Limb (tissue), 2 donors: ENCODE measurements at regions not wholly inside any gene's neighbourhood (a gene's known extent, or its start where the extent isn't known, plus 50 kb on each side); places are given as distances from the start of the nearest gene placed in this dataset.
"Not testable (repeated sequence)": the region's sequence is repeated elsewhere in the genome, so short reads cannot be mapped to it uniquely, and the experiment has no call there.

Experiments used
- DNase-seq, 2 donors: peaks; one replicate each; pipeline ENCODE4 v3.0.0-alpha.2; 2016; ENCODE audit errors: extremely low spot score in 2 of 2

GRCh38 chr5:82901281-82901888 lies 175.8 kb downstream of the TMEM167A start:
- DNase-seq = no peak

- no peak for DNase-seq
Observed at GRCh38 chr5:82894716-82895115, 182.5 kb downstream of the TMEM167A start.

- no peak for DNase-seq
Observed at GRCh38 chr5:82889088-82889487, 188.1 kb downstream of the TMEM167A start.

DNA sequence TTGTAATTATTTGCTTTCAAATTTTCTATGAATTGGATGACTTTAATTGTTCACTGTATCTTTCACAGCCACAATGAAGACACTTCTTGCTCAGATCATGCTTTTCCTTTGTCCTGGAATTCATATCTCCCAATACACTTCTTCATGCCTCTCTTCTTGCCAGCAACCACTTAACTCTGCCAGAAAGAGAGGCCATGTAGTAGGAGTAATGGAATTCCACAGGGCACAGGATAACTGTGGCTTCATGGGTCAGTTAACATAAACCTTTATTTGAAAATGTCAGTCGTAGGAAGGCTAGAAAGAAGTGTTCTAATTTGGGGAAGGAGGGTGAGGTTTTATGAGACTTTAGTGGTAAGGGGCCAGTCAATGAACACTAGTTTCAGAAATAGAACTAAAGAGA lies 190.3 kb downstream of the TMEM167A start:
- no peak for DNase-seq

GRCh38 chr5:82885627-82886389 lies 191.4 kb downstream of the TMEM167A start:
- DNase-seq = no peak

- DNase-seq = no peak
Observed at GRCh38 chr5:82884821-82885471, 192.2 kb downstream of the TMEM167A start.

DNA sequence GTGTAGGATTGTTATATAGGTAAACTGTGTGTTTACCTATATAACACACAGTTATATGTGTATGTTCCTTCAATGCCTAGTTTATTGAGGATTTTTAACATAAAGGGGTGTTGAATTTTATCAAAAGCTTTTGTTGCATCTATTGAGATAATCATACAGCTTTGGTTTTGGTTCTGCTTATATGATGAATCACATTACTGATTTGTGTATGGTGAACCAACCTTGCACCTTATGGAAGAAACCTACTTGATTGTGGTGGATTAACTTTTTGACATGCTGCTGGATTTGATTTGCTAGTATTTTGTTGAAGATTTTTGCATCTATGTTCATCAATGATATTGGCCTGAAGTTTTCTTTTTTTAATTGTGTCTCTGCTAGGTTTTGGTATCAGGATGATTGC lies 194.9 kb downstream of the TMEM167A start:
- no peak for DNase-seq

DNA sequence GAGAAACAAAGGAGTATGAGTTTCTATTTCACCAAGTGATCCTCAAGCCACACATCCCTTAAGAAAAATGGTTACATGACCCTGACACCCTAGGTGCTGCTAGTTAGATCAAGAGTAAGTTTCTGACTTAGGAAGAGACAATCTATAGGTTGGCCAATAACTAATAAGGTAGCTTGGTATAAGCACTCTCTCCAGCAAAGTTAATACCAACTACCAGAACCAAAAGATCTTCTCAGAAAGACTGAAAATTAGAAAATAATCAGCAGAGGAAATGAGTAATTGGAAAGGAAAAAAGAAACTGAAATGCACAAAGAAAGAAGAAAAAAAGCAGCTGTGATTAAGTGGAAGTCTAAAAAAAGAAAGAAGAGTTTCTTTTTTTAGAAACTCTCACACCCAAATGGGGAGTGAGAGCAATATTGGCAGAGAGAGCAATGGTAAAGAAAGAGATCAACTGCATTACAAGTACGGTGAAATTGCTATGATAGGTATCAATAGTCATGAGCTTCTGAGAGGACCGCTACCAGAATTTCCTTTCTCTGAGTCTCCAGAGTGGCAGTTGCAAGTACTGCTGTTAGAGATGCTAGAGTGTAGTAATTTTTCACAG lies 195.5 kb downstream of the TMEM167A start:
- no peak for DNase-seq

DNA sequence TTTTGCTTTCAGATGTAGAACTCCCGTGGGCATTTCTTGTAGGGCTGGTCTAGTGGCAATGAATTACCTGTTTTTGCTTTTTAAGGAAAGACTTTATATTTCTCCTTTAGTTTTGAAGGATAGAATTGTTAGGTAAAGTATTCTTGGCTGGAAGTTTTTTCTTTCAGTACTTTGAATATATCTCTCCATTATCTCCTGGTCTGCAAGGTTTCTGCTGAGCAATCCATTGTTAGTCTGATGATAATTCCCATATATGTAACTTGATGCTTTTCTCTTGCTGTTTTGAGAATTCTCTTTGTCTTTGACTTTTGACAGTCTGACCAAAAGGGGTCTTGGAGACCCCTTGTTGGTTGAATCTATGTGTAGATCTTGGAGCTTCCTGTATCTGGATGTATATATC lies 198.1 kb downstream of the TMEM167A start:
- no peak for DNase-seq

- DNase-seq = no peak
Observed at GRCh38 chr5:82873452-82873851, 203.7 kb downstream of the TMEM167A start.

- DNase-seq = not testable (repeated sequence)
Observed at GRCh38 chr5:82872321-82873288, 204.6 kb downstream of the TMEM167A start.

DNA sequence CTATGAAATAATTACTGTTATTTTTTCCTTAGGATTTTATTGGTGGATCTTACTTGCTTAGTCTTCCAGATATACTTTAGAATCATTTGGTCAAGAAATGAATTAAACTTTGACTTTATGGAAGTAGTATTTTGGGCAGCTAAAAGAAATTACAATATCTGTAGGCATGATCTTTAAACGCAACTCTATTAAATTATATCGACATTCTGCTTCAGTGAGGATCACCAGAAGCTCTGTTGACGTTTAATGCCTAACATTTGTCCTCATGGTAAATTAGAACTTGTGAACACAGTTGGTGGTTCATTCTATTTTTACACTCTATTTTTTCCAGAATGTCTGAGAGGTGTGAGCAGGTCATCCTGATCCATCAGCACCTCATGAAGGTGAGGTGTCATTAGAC lies 211.6 kb downstream of the TMEM167A start:
- DNase-seq = no peak

DNA sequence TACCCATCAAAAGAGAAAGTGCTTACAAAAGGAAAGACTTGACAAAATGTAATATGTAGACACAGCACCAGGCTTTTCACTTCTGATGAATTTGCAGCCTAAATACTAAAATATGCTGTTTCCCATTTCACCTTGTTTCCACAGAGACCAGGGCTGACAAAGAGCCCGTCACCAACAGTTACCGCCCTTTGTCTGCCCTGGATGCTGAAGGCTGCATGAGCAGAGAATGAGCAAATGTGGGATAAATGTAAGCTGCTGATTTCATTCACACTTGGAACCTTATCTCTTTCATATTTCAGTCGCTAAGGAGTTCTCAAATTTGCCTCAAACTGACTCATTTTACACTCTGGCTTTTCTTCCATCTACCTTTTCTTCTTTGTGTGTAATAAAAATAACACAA lies 213.9 kb downstream of the TMEM167A start:
- DNase-seq = no peak

DNA sequence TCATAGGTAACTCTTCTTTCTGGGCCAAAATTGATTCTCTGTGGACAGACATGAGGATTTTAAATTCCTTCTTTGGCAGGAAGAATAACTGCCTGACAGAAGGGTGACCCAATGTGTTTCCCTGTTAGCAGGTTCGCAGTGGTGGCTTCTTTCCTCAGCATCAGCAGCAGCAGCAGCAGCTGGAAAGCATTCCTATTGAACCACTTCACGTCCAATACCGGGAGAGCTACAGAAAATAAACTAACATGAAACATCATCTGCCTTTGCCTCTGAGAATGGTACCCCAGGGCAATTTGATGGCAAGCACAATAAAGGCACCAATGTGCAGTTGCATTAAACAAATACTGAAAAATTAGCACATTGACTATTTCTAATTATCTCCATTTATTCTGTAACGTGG lies 214.5 kb downstream of the TMEM167A start:
- no peak for DNase-seq

DNA sequence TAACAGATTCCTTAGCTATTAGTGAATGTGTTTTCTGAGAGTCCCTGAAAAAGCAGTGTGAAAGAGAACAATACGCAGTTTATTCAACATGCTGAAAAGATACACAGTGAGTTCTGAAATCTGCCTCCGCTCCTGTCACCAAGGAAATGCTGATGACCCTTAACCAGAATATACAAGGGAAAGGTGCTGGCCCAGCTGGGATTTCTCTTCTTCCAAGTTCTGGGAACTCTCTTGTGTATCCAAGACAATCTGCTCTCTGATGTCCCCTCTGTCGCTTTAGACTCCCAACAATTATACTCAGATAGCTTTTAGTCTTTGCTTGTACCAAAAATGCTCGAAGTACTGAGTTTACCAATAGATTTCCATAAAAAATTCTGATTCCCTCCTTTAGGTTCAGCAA lies 214.9 kb downstream of the TMEM167A start:
- no peak for DNase-seq

DNA sequence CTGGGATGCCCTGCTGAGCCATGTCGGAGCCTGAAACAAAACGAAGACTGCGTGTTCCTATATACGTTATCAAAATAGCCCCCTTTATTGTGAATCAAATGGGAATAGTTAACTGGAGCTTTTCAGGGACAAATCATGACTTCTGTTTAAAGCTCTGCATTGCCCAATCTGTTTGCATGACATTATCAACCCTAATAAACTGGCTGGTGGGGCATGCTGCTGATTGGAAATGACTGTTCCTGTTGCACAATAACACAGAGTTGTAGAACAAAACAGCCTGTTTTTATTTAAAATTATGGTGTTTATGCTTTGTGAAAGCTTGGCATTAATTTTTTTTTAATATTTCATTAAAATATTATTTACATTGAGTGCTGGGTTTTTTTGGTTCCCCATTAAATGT lies 215.5 kb downstream of the TMEM167A start:
- no peak for DNase-seq

DNA sequence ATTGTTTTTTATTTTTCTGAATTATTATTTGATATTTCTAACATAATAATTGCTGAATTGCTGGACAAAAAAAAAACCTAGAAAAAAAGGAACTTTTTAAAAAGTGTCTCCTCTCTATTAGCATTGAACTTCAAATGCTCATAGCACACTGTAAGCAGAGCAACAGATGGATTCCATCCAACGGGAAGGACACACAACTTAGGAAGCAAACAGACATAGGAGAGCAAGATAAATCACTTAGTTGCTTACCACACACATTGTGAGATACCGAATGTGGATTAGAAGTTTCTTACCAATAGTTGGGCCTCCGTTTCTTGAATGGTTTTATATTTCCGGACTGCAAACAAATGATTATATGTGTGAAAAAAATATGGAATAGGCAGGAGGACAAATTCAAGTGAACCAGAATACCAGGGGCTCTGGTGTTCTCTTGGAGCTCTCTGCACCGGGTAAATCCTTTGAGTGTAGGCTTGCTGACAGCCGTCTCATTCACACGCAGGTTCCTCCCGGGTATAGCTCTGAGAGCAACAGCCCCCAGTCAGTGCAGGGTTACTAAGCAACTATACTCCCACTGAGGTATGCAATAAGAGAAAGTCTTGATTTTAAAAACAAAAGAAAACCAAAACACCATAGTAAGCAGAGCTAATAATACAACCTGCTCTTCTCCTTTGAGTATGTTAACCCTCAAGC lies 217.6 kb downstream of the TMEM167A start:
- DNase-seq = no peak

- no peak for DNase-seq
Observed at GRCh38 chr5:82858151-82859025, 218.8 kb downstream of the TMEM167A start.

DNA sequence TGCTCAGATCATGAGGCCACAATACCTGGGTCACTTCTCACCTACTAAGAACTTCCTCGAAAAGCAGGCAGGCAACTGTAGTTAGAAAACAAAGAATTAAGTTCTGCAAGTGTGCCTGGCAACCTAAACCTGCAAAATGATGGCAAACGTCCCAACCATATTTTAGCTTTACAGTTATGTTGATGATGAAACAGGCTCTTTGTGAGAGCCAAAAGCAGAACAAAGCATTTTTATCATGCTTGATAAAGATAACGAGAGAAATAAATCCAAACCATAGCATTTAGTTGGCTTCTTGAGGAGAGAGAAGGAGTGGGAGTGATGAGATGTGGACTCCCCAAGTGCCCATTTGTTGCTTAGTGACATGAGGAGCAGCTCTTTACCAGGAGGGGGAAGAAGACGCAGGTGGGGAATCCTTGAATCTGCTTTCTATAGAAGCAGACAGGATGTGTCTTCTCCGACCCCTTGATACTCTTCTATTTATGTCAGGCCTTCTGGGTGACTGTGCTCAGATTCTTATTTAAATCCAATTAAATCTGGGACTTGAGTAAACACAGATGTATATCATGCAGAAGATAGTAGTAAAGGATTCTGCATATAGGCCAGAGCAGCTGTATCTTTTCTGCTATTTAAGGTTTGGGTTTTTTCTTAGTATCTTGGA lies 221.2 kb downstream of the TMEM167A start:
- peak in 1 of 2 donors; percentile 69 for DNase-seq
